ENCODE measurements at regions not wholly inside any gene's neighbourhood (a gene's known extent, or its start where the extent isn't known, plus 50 kb on each side); places are given as distances from the start of the nearest gene placed in this dataset.

DNA sequence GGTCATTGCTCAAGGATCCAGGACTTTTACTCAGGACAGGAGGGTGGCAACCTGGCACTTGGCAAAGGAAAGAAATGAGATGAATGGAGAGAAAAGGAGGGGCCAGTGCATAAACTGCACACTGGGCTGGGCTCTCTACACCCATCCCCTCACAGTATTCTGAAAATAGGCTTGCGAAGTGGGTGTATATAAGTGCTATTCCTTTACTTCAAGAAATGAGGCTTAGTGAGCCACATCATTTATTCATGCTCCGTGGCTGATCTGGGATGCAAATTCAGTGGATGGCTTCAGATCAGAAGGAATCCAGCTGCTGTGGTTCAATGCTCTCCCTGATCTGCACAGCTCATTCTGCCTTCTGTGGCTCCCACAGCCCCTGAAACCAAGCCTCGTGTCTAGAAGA, 297.7 kb downstream of the UQCRFS1 start:
- TF ChIP-seq, protein P1, sequence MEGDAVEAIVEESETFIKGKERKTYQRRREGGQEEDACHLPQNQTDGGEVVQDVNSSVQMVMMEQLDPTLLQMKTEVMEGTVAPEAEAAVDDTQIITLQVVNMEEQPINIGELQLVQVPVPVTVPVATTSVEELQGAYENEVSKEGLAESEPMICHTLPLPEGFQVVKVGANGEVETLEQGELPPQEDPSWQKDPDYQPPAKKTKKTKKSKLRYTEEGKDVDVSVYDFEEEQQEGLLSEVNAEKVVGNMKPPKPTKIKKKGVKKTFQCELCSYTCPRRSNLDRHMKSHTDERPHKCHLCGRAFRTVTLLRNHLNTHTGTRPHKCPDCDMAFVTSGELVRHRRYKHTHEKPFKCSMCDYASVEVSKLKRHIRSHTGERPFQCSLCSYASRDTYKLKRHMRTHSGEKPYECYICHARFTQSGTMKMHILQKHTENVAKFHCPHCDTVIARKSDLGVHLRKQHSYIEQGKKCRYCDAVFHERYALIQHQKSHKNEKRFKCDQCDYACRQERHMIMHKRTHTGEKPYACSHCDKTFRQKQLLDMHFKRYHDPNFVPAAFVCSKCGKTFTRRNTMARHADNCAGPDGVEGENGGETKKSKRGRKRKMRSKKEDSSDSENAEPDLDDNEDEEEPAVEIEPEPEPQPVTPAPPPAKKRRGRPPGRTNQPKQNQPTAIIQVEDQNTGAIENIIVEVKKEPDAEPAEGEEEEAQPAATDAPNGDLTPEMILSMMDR (IDR thresholded peaks at IDR 0.05), result no peak
- TF ChIP-seq POLR2AphosphoS5 (IDR thresholded peaks at IDR 0.05), result no peak
